HG03460 (cell line): ENCODE measurements at regions not wholly inside any gene's neighbourhood (a gene's known extent, or its start where the extent isn't known, plus 50 kb on each side); places are given as distances from the start of the nearest gene placed in this dataset.

Experiments
- ATAC-seq: cut with Tn5 transposase; IDR thresholded peaks from one replicate; pipeline ENCODE4 v1.9.1; 2021; ENCODE audit not compliant: unreplicated experiment

DNA sequence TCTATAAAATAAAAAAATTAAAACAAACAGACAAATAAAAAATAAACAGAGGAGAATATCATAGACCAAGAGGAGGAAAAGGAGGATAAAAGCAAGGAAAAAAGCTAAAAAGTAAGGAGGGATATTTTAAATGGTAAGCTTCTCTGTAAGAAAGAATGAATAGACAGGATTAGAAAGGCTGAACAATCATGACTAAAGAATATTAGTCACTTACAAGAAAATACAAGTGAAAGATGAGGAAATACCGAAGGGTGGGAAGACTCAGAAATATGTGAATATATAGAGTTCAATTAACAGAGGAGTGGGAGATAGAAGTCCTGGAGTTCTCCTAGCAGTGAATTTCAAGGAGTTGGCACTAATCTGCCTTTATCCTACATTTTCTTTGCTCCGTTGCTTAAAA, 162.6 kb downstream of the RTL3 start:
- ATAC-seq: no peak

DNA sequence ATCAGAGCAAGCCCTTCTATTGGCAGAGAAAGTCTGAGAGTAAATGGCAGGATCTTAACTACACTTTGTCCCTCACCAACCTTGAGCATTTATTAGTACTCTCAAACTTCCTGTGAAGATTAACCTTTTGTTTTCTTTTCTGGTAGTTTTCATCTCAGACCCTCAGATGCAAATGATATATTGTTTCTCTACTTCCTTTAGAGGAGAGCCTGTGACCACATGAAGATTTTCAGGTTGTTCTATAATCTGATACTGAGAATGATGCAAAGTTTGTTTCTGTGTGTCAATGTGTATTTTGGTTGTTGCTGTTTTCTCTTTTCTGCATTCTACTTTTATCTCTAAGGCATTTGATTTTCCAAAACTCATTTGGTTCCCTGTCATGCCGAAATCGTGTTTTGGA, 165.8 kb upstream of the CYSLTR1 start:
- ATAC-seq: peak; percentile 62

DNA sequence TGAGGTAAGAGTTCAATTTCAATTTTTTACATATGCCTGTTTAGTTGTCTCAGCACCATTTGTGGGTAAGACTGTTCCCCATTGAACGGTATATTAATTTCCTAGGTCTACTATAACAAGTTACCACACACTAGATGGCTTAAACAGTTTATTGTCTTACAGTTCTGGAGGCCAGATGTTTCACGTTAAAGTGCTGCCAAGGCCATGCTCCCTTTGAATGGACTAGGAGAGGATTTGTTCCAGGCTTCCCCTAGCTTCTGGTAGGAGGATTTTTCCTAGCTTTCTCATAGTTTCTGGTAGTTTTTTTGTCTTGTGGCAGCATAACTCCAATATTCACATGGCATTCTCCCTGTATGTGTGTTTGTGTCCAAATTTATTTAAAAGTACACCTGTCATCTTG, 149.3 kb upstream of the CYSLTR1 start:
- ATAC-seq: no peak

DNA sequence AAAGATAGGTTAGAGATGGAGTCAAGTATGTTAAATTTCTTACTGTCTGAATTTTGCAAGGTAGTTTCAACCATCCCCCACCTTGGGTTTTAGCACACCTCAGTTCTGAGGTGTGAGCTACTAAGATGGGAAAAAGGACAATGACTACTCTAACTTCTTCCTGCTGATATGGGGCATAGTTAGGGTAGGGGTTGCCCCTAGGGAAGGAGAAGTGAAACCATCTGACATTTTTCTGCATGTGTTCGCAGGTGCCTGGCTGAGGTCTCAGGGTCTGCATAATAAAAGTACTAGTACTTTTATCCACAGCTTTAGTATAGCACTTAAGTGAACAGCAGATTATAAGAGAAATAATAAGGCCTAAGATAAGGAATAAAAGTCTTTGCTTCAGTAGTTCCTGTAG, 129.5 kb upstream of the CYSLTR1 start:
- ATAC-seq: no peak

DNA sequence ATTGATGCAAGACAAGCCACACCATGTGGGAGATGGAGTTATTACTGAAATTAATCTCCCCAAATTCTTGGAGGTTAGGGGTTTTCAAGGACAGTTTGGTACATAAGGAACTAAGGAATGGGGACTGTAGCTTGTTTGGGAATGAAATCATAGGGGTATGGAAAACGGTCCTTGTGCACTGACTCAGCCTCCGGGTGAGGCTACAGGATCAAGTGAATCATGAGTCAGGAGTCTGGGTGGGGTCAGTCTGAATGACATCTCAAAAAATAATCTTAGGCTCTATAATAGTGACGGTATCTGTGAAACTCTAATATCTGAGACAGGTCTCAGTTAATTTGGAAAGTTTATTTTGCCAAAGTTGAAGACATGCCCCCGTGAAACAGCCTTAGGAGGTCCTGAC, 128.5 kb upstream of the CYSLTR1 start:
- no peak for ATAC-seq

DNA sequence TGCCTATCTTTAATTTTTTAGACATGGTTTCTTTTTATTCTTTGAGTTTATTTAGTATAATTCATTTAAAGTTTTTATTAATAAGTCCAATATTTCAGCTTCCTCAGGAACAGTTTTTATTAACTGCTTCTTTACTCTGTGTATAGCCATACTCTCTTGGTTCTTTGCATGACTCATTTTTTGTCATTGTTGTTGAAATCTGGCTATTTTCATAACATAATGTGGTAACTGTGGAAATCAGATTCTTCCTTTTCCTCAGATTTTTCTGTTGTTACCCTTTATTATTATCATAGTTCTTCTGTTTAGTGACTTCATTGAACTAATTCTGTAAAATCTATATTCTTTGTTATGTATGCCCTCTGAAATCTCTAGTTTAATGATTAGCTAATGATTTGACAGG, 124.9 kb upstream of the CYSLTR1 start:
- ATAC-seq: no peak

DNA sequence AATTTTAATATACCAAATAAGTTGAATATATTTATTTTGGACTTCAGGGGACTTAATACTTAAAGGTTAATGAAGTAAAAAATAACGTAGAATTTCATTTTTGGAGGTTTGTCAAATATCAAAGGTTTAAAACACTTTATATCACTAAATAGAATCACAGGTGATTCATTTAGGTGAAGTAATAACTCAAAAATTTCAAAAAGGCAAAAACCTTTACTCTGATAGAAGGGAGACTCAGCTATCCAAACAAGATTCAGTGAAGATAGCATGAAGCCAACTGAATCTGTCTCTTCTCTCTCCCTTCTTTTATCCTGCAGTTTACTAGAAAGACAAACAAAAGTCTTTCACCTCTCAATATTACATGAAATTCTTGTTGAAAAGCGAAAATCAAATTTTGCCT, 110.2 kb upstream of the CYSLTR1 start:
- ATAC-seq: no peak

DNA sequence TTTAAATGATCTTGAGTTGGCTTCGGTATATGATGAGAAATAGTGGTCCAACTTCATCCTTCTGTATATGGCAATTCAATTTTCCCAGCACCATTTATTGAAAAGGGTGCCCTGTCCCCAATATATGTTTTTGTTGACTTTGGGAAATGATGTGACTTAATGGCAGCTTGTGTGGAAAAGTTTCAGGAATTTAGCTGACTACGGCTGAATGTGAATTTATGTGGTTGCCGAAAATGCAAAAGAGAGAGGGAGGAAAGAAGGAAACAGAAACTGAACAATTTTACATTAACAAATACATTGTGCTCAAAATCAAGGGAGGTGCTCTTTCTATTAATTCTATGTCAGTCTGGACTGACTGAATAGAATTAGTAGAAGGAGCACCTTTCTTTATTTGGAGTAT, 101.8 kb upstream of the CYSLTR1 start:
- no peak for ATAC-seq

DNA sequence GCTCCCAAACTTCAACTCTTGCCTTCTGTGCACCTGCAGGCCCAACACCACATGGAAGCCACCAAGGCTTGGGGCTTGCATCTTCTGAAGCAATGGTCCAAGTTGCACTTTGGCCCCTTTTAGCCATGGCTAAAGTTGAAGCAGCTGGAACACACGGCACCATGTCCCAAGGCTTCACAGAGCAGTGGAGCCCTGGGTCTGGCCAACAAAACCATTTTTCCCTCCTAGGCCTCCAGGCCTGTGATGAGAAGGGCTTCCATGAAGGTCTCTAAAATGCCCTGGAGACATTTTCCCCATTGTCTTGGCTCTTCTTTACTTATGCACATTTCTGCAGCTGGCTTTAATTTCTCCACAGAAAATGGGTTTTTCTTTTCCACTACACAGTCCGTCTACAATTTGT, 61.3 kb upstream of the CYSLTR1 start:
- ATAC-seq: no peak

DNA sequence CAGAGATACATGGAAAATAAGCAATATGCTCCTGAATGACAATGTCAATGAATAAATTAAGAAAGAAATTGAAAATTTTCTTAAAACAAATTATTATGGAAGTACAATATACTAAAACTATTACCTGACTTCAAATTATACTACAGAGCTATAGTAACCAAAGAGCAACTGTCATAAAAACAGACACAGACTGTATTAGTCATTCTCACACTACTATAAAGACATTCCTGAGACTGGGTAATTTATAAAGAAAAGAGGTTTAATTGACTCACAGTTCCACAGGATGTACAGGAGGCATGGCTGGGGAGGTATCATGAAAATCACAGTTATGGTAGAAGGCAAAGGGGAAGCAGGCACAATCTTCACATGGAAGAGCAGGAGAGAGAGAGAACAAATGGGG, 60.0 kb upstream of the CYSLTR1 start:
- no peak for ATAC-seq

DNA sequence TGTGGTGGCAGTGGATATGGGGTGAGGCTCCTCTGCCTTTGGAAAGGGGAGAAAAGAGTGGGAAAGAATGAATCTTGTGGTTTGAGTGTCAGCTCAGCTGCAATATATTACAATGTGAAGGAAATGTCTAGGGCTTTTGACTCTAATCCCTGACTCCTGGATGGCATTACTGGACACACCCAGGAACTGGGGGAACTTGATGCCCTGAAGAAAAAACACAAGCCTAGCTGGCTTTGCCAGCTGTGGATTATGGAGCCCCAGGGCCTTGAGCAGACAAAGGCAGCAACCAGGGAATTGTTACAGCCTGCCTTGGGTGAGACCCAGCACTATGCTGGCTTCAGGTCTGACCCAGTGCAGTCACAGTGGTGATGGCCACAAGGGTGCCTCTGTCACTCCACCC, 57.1 kb upstream of the CYSLTR1 start:
- no peak for ATAC-seq

DNA sequence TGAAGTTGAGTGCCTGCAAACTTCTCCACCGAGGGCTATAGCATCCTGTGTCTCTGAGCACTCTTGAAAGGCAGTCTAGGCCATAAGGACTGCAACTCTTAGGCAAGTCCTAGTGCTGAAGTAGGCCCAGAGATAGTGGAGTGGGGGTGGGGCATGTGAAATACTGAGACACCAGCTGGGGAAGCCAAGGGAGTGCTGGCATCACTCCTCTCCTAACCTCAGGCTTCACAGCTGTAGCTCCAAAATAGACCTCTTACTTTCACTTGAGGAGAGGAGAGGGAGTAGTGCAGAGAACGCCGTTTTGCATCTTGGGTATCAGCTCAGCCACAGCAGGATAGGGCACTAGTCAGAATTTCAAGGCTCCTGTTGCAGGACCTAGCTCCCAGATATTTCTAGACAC, 56.2 kb upstream of the CYSLTR1 start:
- ATAC-seq: no peak

DNA sequence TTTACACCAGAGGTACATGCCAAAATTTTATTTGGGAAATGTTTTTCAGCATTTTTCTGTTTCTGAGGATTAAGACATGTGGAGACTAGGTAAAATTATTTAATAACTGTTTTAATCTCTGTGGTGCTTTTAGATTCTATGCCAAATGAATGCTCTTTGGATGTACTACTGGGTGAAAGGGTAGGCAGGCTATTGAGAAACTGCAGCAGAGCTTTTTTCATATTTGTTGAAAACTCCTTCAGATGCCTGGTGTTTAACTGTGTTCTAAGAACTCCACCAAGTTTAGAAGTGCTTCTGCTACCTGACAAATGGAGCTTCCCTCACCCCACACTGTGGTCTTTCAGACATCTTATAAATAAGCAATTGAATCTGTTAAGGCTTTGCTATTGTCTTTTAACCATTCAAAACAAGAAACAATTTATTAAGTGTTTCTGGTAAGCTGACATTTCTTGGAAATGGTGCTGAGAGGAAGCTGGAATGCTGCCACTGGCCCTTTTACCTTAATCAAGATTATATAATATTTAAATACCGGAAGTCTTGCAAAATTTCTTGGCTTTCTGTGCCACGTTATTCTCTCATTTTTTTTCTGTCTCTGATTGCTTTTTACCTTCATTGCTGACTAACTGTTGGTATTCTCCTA, 51.2 kb upstream of the CYSLTR1 start:
- no peak for ATAC-seq
